HL-60 (cell line): ENCODE measurements at regions not wholly inside any gene's neighbourhood (a gene's known extent, or its start where the extent isn't known, plus 50 kb on each side); places are given as distances from the start of the nearest gene placed in this dataset.

Source experiments
- CTCF ChIP-seq: IDR thresholded peaks from one replicate; pipeline ENCODE4 v1.5.1; 2011; ENCODE audit warnings: low read length, control low read depth, inconsistent platforms; ENCODE audit not compliant: insufficient read depth
- GABPA ChIP-seq: IDR thresholded peaks from 2 replicates; pipeline ENCODE4 v1.6.1; 2012; ENCODE audit warnings: low read depth
- POLR2AphosphoS5 ChIP-seq: IDR thresholded peaks from 2 replicates; pipeline ENCODE4 v1.6.1; 2012; ENCODE audit warnings: low read depth
- REST ChIP-seq: IDR thresholded peaks from 2 replicates; pipeline ENCODE4 v1.6.1; 2012; ENCODE audit warnings: low read depth; ENCODE audit not compliant: insufficient replicate concordance

GRCh38 chr11:134907636-134908035, 495.6 kb upstream of the B3GAT1 start:
- TF ChIP-seq CTCF (no peak), GABPA (no peak), POLR2AphosphoS5 (no peak), REST (no peak)
